NCI-H1417 (cell line): ENCODE measurements at regions not wholly inside any gene's neighbourhood (a gene's known extent, or its start where the extent isn't known, plus 50 kb on each side); places are given as distances from the start of the nearest gene placed in this dataset.
"Not testable (repeated sequence)": the region's sequence is repeated elsewhere in the genome, so short reads cannot be mapped to it uniquely, and the experiment has no call there.

Experiments used
- DNase-seq, 3 experiments: peaks; one replicate each; lab custom pipeline; 2025; lab: John Stamatoyannopoulos, UW

DNA sequence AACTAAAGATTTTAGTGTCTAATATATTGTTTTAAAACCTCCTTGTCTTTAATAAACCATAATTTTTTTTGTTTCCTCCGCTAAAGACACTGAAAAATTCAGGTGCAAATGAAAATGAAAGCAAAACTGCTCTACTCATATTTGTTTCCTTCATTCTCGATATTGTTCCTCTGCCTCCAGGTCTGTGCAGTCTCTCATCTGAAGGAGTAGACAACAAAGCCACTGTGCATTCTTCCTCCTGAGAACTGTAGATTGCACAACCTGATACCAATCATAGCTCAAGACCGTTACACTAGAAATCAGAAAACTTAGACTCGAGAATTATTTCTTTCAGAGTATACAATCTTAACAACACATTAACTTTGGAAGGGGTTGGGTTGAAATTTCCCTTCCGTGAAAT, 373.1 kb upstream of the CXADR start:
- no peak for DNase-seq

DNA sequence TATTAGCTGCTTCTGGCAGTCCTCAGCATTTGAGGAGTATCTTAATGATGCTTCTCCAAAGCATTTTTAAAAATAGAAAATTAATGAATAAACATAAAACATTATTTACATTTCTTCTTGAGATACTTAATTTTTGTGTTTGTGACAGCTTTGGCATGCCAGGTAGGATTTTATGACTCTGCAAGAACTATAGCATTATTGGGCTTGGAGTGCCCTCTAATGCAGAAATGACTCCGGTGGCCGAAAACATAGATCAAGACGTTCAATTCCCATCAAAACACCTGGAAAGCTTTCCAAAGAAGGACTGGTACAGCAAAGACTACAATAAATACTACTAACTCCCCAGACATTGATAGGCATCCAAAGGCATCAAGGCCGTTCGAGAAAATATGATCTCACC, 366.4 kb upstream of the CXADR start:
- peak in 2 of 3 experiments; percentile 15 to 47 for DNase-seq

DNA sequence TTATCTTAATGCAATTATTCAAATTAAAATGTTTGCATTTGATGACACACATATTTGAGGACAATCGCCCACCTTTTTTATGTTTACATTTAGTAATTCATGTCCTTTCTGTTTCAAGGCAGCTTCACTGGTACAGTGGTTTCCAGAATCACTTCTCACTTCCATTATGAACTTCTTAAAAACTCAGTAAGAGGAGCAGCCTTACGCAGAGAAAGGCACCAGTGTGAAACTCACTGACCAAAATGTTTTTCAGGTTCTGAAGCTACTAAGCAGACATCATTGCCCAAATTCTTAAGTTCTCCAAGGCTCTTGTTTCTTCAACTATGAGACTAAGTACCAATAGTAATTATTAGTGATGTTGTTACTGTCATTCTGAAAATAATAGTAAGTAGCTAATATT, 353.1 kb upstream of the CXADR start:
- no peak for DNase-seq

DNA sequence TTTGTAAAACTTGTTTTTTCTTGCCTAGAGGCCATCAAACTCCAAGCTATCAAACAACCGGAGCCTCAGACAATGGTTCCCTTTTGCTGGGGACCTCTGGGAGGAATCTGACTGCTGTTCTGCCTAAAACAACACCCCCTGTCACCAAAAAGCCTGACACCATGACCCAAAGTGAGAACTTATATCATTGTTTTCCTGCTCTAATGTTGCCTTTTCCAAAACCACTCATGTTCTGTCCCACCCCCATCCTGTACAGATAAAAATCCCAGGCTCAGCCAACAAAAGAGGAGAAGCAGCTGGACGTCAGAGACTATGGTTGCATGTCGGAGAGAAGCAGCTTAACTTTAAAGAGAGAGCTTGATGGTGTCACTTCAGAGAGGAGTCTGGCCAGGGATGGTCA, 327.2 kb upstream of the CXADR start:
- DNase-seq = no peak

DNA sequence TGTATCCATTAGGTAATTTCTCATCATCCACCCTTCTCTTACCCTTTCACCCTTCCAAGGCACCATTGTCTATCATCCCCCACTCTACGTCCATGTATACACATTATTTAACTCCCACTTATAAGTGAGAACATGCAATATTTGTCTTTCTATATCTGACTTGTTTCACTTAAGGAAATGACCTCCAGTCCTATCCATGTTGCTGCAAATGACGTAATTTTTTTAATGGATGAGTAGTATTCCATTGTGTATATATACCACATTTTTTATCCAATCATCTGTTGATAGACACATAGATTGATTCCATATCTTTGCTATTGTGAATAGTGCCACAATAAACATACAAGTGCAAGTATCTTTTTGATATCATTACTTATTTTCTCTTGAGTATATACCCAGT, 322.9 kb upstream of the CXADR start:
- no peak for DNase-seq

DNA sequence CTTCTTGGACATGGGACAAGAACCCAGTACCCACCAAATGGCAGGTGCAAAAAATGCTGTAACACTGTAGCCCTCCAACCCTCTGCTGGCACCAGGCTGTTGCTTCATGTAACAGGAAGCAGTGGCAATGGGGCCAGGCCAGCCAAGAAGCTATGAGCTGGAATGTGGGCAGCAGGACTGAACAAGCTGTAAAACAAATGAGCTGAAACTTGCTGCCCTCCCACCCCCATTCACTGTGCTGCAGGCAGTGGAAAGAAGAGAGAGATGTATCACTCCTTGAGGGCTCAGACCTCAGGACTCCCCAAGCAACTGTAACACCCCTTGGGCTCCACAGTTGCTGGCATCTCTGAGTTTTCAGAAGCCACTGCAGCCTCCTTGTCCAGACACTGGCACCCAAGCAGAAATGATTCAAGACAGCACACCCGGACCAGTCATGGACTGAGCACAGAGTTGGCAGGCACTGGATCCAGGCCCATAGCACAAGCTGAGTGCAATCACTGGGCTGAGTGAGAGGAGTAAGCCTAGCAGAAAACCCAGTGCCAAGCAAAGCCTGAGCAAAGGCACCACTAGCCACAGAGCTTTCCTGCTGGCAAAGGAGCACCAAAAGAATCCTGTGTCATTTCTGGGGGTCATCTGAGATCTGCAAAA, 321.4 kb upstream of the CXADR start:
- no peak for DNase-seq

DNA sequence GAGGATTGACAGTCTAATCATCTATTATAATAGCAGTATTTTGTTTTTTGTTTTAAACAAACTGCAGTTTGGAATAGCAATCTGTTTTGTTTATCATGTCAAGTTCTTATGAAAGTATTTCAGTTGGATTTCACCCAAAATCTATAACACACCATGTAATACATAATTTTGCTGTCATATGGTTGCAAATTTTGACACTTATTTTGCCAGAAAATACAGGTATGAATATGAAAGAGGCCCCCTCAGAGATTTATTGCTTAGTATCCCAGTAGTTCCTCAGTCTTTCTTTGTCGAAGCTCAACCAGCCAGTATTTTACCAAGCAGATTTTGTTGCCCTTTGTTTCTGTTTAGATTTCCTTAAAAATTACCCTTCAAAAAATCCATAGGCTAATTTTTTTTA, 317.5 kb upstream of the CXADR start:
- DNase-seq = no peak

DNA sequence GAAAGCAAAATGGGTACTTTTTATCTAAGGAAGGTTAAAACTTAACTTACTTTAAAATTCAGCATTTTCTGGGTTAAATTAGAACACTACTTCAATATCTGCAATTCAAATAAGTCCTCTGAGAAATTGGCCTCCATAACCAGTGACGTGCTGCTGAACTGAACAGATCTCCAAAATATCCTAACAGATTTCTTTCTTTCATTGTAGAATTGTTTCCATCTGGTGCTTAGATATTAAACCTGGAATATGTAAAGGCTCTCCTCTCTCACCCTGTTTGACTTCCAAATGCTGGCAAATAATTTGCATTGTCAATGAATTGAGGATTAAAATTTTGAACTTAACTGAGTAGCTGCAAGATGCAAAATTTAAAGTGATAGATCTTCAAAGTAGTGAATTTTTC, 316.9 kb upstream of the CXADR start:
- DNase-seq = no peak

DNA sequence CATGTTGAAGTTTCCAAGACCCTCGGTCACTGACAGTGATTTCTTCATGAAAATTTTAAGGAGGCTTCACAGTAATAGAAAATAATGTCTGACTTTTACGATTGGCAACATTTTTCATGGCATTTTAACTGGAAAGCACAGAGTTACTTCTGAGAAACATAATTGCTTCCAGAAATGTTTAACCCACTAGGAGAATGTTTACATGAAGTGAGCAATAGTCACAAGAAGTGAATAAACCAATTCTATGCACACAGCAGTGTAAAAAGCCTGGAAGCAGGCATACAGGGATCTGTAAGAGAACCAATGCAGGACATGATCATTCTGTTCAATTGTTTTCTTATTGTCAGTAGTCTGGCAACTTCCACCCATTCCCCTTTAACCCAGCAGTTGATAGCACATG, 316.2 kb upstream of the CXADR start:
- no peak for DNase-seq

DNA sequence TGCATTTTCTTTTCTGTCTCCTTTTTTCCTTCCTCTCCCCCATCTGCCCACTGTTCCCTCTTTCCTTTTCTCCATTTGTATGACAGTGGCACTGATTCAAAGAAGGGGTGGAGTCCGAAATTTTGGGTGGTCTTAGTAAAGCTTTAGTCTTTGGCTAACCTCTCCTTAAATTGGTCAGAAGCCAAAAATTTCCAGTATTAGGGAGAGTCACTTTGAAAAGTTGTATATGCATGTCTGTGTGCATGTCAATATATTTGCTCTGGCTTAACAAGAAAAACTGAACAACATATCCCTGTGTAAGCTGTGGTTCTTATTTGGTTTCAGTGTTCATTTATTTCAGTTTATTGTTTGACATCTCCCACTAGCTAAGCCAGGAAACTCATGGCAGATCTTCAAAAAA, 314.8 kb upstream of the CXADR start:
- no peak for DNase-seq

DNA sequence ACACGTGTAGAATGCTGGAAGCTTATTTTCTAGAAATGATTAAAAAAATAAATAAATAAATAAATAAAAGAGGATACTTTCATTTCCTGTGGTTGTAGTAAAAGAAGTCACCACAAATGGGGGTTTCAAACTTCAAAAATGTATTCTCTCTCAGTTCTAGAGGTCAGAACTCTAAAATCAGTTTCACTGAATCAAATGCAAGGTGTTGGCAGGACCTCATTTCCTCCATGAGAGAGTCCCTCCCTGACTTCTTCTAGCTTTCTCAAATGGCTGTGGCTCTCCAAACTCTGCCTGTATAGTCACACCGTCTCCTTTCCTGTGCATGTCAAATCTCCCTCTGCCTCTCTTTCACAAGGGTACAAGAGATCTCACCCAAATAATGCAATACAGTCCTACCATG, 312.6 kb upstream of the CXADR start:
- no peak for DNase-seq

DNA sequence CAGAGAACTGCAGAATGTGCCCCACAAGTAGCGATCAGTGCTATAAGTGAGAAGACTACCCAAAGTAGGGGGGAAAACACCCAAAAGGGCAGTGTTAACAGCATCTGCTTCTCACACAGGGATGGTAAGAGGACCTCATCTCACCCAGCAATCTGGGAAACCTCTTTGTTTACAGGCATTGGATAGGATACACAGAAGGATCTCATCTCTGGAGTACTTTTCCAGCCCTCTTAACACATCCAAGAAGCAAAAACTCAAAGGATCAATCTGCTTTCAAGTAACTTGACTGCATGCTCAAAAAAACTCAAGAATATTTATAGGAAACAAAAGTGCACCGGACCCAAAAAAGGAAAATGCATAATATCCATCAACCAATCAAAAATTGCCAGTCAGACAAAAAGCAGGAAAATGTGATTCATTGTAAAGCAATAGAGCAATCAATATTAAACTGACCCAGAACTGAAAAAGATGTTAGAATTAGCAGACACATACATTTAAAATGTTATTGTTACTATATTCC, 311.0 kb upstream of the CXADR start:
- DNase-seq = no peak

DNA sequence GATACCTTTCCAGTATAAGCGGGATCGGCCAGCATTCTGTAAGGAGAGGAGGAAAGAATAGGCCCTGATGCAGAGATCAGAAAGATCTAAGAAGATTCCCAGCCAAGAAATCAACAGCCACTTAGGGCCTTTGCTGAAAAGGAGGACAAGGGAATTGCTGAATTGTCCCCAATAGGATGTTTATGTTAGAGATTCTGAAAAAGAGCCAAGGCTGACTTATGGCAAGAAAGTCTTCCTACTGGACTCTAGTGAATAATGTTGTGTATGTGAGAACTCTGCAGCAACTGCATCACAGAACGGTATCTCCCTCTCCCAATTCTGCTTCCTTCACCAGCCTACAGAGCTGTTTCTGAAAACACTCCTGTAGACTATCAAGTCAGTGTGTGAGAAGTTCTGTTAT, 298.0 kb upstream of the CXADR start:
- no peak for DNase-seq

DNA sequence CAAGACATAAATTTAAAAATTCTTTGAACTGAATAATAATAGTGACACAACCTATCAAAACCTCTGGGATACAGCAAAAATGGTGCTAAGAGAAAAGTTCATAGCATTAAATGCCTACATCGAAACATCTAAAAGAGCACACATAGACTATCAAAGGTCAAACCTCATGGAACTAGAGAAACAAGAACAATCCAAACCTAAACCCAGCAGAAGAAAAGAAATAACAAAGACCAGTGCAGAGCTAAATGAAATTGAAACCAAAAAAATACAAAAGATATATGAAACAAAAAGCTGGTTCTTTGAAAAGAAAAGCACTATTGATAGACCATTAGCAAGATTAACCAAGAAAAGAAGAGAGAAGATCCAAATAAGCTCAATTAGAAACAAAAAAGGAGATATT, 293.8 kb upstream of the CXADR start:
- not testable (repeated sequence) for DNase-seq

DNA sequence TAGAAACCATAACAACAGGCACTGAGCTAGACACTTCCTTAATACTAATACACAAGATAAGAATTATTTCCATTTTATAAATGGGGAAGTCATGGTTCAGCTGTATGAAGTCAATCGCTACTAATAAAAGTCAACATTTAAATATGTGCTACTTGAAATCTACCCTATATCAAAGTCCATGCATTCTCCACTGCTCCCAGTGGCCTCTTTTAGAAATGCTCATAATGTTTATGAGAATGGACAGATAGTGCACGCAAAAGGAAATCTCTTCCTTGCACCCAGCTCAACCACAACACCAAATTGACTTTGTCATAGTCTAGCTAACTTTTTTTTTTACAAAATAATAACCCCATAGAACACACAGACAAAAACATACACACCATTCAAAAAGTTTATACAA, 281.7 kb upstream of the CXADR start:
- no peak for DNase-seq

DNA sequence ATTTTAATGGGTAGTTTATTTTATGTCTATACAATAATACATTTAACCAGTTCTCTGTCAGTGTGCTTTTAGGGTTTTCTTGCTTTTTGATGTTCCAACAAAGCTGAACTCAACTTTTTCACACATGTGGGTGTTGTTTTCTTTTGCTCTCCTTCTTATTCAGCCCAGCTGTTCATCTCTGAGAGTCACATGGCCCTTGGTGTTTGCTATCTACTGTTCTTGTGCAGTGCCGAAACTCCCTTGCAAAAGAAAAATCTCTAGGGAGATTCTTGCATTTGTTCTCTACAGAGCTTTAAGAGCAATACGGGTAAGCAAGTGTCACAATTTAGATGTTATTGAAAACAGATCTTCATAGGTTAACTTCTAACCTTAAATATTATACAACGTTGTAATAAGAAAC, 281.1 kb upstream of the CXADR start:
- DNase-seq = peak in 1 of 3 experiments; percentile 12

DNA sequence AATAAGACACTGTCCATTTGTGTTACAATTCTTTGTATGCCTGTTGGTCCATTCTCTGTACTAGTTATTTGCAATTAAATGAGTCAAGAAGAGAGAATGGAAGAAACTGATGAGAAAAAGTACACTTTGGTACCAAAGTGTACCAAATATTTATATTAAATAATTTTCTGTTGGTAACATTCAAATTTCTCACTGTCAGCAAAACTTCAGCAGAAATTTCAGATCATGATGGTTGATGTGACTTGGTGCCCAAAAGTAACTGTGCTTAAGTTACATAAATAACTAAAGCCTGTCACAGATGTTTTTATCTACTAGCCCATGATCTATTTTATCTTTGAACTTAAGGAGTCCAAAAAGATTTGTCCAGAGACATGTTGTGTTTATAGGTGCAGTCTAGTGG, 274.4 kb upstream of the CXADR start:
- no peak for DNase-seq

DNA sequence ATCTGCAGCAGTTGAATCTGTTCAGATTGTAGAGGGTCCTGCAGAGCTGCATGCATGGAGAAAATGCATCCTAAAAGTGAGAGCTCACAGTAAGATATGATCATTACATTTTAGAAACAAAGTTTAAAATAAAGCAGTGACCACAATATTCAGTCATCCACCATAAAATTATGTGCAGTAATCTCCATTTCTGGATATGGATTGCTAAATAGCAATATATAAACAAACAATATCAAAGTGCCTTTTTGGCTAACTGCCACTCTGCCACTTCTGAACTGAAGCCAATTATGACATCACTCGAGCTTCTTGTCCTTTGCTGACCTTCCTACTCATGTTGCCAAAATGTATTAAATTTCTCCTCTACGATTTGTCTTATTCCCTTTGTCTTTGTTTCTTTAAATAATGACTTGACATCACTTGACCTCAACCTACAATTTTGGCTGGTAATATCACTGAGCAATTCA, 262.0 kb upstream of the CXADR start:
- peak; percentile 70 to 95 (median 91) for DNase-seq

DNA sequence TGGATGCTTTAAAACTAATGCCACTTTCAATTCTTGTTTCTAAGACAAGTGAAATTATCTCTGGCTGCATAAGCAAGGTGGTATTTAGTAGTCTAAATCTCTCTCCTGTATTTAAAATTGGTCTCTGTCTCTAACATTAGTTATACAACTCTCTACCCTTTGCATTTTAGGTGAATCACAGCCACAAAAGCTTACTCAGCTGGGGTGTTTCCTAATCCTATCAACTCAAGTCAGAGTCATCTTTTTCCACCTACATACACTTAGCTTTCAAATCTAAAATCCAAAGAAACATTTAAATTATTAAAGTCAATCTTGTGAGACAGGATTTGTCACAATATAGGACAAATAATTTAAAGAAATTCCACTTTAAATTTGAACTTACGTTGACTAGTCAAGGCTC, 255.1 kb upstream of the CXADR start:
- no peak for DNase-seq

DNA sequence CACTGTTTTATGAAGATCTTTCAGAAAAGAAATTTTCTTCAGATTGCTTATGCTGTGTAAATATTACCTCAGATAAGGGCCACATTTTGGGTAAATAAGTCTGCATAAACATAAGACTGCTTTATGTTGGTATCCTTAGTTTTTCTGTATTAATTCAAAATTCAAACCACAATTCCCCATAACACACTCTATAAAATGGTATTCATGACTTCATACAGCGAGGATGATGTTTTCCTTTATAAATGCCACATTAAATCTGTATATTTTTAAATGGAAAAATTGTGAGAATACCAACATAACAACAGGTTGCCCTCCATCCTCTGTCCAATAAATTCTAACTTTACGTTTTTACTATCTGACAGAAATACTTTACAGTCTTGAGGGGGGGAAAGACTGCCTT, 248.7 kb upstream of the CXADR start:
- DNase-seq = no peak

DNA sequence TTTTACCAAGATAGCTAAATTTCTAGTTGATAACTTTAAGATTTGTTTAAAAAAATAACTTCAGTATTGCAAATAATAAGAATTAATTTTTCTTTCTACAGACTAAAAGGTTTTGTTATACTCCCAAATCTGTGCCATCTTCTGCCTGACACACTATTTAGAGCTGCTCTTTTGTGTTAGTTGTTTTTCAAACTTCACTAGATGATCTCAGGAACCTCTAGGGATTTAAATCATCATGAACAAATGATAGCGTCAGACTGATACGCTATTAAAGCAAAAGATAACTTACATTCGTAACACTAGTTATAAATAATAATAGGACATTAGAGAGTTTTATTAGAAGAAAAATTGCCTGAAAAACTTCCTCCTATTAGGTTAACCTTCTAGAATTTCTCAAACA, 243.1 kb upstream of the CXADR start:
- no peak for DNase-seq

DNA sequence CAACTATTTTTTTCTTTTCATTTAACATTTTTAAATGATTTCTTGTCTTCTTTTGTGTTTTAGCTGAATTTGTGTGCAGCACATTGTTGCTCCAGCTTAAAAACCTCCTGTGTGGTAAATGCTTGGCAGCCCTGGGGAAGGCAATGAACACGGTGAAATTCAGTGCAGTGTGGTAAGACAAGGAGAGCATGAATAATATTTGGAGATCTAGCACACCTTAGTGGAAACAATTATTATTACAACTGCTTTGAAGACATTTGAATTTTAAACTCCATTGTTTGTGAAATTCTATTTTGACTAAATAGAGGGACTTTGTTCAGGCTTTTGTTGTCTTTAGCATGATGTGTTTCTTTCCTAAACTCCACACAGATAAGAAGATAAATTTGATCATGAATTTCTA, 242.6 kb upstream of the CXADR start:
- peak; percentile 15 to 78 (median 68) for DNase-seq

DNA sequence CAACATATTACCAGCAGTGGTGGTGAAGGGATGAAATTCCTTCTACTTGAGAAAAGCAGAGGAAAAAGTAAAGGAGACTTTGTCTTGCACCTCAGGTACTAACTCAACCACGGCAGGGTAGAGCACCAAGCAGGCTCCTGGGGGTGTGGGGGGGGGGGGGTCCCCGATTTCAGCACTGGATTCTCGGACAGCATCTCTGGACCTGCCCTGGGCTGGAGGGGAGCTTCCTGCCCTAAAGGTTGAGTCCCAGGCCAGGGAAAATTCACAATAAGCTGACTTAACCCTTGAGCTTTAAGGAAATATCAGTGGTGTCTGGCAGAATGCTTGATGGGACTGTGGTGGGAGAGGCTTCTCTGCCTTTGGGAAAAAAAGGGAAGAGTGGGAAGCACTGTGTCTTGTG, 233.2 kb upstream of the CXADR start:
- no peak for DNase-seq

DNA sequence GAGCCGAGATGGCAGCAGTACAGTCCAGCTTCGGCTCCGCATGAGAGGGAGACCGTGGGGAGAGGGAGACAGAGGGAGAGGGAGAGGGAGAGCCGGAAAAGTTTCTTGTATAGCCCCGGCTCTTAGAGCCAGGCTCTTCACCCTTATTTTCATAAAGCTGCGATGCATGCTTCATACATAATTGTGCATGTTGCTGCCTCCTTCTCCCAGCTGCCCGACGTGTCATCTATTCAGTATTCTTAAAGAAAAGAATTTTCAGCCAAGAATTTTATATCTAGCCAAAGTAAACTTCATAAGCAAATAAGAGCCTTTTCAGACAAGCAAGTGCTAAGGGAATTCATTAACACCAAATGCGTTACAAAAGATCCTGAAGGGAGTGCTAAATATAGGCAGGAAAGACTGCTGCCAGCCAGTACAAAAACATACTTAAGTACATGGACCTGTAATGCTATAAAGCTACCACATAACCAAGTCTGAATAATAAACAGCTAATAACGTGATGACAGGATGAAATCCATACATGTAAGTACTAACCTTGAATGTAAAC, 219.8 kb upstream of the CXADR start:
- not testable (repeated sequence) for DNase-seq
